Nucleus accumbens (tissue), 56 donors: ENCODE measurements at regions not wholly inside any gene's neighbourhood (a gene's known extent, or its start where the extent isn't known, plus 50 kb on each side); places are given as distances from the start of the nearest gene placed in this dataset.
"Not testable (repeated sequence)": the region's sequence is repeated elsewhere in the genome, so short reads cannot be mapped to it uniquely, and the experiment has no call there.

ENCODE experiments used
- DNase-seq, 56 donors: peaks; one replicate each; lab custom pipeline; 2025; lab: John Stamatoyannopoulos, UW

- no peak for DNase-seq
Measured at GRCh38 chrX:497186-498014, 110.7 kb upstream of the PPP2R3B start.

- DNase-seq, result not testable (repeated sequence)
Measured at GRCh38 chrX:498901-499300, 112.2 kb upstream of the PPP2R3B start.

DNA sequence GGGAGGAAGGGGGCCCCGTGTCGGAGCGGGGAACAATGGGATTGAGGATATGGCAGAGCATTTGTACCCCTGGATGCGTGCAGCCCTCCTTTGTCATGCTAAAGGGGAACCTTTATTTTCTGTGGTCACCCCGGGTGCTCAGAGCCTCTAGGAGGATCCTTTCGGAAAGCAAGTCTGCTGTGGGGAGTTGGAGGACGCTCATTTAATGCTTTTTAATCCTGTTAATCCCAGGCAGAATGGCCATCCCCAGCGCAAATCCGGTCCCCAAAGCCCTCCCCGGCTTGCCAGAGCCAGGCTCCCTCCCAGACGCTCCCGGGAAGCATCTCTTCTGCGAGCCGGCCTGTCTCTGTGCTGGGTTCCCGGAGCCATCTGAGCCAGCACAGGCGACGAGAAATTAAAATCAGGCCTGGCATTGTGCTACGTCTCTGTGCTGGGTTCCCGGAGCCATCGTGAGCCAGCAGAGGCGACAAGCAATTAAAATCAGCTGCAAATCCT lies 113.2 kb upstream of the PPP2R3B start:
- no peak for DNase-seq

DNA sequence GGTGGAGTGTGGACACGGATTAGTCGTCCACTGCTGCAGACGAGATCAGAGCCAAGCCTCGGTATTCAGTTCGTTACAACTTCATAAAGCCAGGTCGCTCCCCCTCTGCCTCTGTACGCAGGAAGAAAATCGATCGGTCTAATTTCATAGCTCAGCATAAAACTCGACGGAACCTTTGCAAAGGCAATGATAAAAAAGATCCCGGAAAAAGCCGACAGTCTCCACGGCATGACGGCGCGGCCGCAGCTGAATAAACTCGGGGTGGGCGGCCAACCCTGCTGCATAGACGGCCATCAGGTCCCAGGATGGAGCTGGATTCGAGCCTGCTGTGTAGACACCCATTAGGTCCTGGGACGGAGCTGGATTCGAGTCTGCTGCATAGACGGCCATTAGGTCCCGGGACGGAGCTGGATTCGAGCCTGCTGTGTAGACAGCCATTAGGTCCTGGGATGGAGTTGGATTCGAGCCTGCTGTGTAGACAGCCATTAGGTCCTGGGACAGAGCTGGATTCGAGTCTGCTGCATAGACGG lies 113.8 kb upstream of the PPP2R3B start:
- no peak for DNase-seq

GRCh38 chrX:506341-506740 lies 119.6 kb upstream of the PPP2R3B start:
- no peak for DNase-seq

- no peak for DNase-seq
Measured at GRCh38 chrX:508163-508562, 121.5 kb upstream of the PPP2R3B start.

DNA sequence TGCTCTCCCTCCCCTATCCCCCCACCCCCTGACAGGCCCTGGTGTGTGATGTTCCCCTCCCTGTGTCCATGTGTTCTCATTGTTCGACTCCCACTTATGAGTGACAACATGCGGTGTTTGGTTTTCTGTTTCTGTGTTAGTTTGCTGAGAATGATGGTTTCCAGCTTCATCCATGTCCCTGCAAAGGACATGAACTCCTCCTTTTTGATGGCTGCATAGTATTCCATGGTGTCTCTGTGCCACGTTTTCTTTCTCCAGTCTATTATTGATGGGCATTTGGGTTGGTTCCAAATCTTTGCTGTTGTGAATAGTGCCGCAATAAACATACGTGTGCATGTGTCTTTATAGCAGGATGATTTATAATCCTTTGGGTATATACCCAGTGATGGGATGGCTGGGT lies 121.8 kb upstream of the SHOX start:
- not testable (repeated sequence) for DNase-seq

DNA sequence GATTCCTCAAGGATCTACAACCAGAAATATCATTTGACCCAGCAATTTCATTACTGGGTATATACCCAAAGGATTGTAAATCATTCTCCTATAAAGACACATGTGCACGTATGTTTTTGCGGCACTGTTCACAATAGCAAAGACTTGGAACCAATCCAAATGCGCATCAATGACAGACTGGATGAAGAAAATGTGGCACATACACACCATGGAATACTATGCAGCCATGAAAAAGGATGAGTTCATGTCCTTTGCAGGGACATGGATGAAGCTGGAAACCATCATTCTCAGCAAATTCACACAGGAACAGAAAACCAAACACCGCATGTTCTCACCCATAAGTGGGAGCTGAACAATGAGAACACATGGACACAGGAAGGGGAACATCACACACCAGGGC lies 119.5 kb upstream of the SHOX start:
- not testable (repeated sequence) for DNase-seq

GRCh38 chrX:518319-518718 lies 112.3 kb upstream of the SHOX start:
- no peak for DNase-seq

GRCh38 chrX:519741-520140 lies 110.8 kb upstream of the SHOX start:
- no peak for DNase-seq

DNA sequence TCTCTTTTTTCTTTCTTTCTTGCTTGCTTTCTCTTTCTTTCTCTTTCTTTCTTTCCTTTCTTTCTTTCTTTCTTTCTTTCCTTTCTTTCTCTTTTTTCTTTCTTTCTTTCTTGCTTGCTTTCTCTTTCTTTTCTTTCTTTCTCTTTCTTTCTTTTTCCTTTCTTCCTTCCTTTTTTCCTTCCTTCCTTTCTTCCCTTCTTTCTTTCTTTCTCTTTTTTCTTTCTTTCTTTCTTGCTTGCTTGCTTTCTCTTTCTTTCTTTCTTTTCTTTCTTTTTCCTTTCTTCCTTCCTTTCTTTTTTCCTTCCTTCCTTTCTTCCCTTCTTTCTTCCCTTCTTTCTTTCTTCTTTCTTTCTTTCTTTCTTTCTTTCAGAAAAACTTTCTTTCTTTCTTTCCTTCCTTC lies 108.1 kb upstream of the SHOX start:
- no peak for DNase-seq

DNA sequence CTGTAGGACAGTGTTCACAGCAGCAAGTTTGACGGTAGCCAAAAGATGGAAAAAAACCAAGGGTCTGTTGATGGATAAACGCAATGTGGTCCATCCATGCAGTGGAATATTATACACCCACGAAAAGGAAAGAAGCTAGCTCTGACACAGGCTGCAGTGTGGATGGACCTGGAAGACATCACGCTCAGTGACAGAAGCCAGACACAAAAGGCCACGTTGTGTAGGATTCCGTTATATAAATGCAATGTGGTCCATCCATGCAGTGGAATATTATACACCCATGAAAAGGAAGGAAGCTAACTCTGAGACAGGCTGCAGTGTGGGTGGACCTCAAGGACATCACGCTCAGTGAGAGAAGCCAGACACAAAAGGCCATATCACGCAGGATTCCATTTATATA lies 105.5 kb upstream of the SHOX start:
- DNase-seq, result no peak

DNA sequence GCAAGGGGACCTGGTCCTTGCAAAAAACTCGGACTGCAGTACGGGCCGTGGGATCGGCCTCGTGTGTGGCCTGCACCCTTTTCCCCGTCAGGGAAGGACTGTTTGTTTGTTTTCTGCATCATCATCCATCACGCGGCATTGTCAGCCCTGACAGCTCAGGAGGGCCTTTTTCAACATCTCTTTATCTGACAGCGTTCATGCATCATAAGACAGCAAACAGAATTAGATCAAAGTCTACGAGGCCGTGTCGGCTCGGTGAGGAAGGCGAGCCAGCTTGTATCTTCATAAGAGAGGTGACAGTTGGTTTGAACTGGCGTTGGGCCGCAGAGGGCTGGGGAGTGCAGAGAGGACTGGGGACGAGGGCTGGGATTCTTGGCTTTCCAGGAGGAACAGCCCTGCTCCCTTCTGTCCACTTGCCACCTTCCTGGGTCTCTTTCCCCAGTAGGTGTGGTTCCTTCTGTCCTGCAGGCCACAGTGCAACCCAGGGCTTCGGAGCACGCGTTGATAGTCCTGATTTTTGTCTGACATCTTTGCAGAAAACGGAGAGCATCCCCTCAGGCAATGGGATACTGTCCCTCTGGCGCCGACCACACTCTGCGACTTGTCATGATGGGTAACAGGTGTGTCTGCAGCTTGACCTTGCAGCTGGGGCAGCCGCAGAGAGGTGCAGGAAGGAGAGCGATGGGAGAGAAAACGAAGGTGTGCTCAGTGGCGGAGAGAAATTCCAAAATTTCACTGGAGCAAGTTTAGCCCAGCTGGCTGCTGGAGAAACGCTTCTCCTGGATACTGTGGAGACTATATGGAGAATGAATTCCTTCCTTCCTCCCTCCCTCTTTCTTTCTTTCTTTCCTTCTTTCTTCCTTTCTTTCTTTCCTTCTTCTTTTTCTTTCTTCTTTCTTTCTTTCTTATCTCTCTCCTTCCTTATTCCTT lies 104.0 kb upstream of the SHOX start:
- no peak for DNase-seq

- DNase-seq, result no peak
Measured at GRCh38 chrX:530726-531610, 99.6 kb upstream of the SHOX start.

DNA sequence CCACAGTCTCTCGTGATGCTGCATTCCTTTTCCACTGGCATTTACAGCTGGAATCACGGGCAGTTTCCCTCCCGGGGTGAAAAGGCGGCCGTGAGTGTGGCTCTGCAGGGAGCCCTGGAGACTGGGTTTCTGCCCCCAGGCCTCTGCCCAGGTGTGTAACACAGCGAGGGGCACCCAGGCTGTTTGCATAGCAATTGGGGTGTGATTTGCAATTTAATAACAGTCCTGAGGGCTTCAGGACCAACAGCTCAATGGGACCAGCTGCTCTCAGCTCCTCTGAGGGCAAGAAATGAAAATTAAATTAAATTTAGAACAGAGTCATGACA lies 99.0 kb upstream of the SHOX start:
- no peak for DNase-seq

DNA sequence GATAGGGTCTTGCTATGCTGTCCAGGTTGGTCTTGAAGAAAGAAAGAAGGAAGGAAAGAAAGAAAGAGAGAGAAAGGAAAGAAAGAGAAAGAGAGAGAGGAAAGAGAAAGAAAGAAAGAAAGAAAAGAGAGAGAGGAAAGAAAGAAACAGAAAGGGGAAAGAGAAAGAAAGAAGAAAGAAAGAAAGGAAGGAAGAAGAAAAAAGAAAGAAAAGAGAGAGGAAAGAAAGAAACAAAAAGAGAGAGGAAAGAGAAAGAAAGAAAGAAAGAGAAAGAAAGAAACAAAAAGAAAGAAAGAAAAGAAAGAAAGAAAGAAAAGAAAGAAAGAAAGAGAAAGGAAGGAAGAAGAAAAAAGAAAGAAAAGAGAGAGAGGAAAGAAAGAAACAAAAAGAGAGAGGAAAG lies 95.8 kb upstream of the SHOX start:
- DNase-seq, result no peak

GRCh38 chrX:536616-537015 lies 94.0 kb upstream of the SHOX start:
- DNase-seq, result no peak

DNA sequence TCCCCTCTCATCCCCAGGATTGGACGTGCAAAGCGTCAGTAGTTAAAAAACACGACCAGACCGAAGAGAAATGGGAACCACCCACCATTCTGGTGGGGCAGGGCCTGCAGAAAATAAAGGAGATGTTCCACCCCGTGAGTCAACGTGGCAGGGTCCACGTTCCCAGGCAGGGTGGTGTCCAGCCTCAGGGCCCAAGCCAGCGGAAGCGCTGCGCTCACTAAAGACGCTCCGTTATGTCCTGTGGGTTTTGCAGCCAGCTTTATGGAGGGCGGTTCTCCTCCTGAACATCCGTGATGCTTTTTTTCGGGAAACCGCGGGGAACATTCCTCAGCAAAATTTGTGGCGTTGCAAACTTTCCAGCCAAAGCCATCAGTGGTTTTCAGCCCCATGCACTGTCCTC lies 93.4 kb upstream of the SHOX start:
- no peak for DNase-seq

GRCh38 chrX:538311-538710 lies 92.3 kb upstream of the SHOX start:
- peak in 1 of 56 donors; percentile 1 for DNase-seq

DNA sequence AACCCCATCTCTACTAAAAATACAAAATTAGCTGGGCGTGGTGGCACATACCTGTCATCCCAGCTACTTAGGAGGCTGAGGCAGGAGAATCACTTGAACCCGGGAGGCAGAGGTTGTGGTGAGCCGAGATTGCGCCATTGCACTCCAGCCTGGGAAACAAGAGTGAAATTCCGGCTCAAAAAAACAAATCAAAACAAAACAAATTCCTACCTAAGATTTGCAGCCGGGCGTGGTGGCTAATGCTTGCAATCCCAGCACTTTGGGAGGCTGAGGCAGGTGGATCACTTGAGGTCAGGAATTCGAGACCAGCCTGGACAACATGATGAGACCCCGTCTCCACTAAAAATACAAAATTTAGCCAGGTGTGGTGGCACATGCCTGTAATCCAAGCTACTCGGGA lies 89.6 kb upstream of the SHOX start:
- DNase-seq, result not testable (repeated sequence)
